Sigmoid colon (tissue), 3 donors: ENCODE measurements at regions not wholly inside any gene's neighbourhood (a gene's known extent, or its start where the extent isn't known, plus 50 kb on each side); places are given as distances from the start of the nearest gene placed in this dataset.

Experiments used
- POLR2A ChIP-seq, 2 donors: fragments of 450-650 bp; IDR thresholded peaks; one replicate each; pipeline ENCODE4 v1.6.1; 2016; ENCODE audit warnings: antibody characterized with exemption in 2 of 2, mild to moderate bottlenecking in 2 of 2, moderate library complexity in 2 of 2
- TF ChIP-seq, protein P1 (sequence below), 4 experiments: fragments of 450-650 bp in 3 of 4; fragments of 200-600 bp in 1 of 4; IDR thresholded peaks; one replicate each; pipeline ENCODE4 v1.5.1; 2016 to 2019; ENCODE audit warnings: antibody characterized with exemption in 4 of 4, mild to moderate bottlenecking in 3 of 4, moderate library complexity in 2 of 4

DNA sequence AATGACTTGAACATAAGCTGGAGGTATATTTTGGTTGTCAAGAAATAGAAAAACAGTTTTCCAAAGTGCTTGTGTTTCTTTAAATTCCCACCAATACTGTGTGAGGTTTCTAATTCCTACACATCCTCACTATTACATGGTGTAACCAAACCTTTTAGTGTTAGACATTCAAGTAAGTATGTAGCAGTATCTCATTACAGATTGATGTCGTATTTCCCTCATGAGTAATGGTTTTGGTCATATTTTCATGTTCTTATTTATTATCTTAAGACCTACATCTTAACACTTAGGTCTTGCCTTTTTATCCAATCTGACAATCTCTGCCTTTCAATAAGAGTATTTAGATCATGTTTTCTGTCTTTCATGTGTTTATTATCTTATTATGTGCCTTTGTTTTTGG, 253.7 kb upstream of the ANXA10 start:
- TF ChIP-seq, protein P1, sequence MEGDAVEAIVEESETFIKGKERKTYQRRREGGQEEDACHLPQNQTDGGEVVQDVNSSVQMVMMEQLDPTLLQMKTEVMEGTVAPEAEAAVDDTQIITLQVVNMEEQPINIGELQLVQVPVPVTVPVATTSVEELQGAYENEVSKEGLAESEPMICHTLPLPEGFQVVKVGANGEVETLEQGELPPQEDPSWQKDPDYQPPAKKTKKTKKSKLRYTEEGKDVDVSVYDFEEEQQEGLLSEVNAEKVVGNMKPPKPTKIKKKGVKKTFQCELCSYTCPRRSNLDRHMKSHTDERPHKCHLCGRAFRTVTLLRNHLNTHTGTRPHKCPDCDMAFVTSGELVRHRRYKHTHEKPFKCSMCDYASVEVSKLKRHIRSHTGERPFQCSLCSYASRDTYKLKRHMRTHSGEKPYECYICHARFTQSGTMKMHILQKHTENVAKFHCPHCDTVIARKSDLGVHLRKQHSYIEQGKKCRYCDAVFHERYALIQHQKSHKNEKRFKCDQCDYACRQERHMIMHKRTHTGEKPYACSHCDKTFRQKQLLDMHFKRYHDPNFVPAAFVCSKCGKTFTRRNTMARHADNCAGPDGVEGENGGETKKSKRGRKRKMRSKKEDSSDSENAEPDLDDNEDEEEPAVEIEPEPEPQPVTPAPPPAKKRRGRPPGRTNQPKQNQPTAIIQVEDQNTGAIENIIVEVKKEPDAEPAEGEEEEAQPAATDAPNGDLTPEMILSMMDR (IDR thresholded peaks at IDR 0.05), result no peak
- TF ChIP-seq POLR2A (IDR thresholded peaks at IDR 0.05), result no peak
